Panc1 (cell line): ENCODE measurements at regions not wholly inside any gene's neighbourhood (a gene's known extent, or its start where the extent isn't known, plus 50 kb on each side); places are given as distances from the start of the nearest gene placed in this dataset.

Source experiments
- ATAC-seq: fragments of 200-7000 bp; cut with Tn5 transposase; 2 replicates; pipeline ENCODE4 v1.9.1; 2020; ENCODE audit warnings: mild to moderate bottlenecking, moderate library complexity
- BruUV-seq: library from RNA; stranded (reverse); fragments of 400-500 nt; replicated peaks from 2 replicates; lab custom pipeline; 2021; lab: Mats Ljungman, UMichigan
- CTCF ChIA-PET: fragments of 300-600 bp; sonication (Branson Sonifier 250); formaldehyde crosslinking; loops from one replicate; lab custom pipeline; 2022; ENCODE audit warnings: antibody characterized with exemption; lab: Charles Lee
- POLR2A ChIA-PET: fragments of 300-600 bp; sonication (Branson Sonifier 250); formaldehyde crosslinking; loops from one replicate; lab custom pipeline; 2022; ENCODE audit warnings: antibody characterized with exemption; lab: Charles Lee
- DNase-seq: peaks from one replicate; pipeline ENCODE4 v3.0.0-alpha.2; 2010; ENCODE audit warnings: low read depth, low spot score
- H3K27ac ChIP-seq: 2 replicates; pipeline ENCODE4 v1.5.1; 2011; ENCODE audit warnings: mild to moderate bottlenecking, low read length, inconsistent platforms
- H3K27me3 ChIP-seq: fragments of 200-500 bp; sonication (Bioruptor generic); 2 replicates; pipeline ENCODE4 v1.6.0; 2014; ENCODE audit warnings: low read length, inconsistent platforms; ENCODE audit not compliant: control insufficient read depth, insufficient read depth
- H3K36me3 ChIP-seq: fragments of 200-500 bp; sonication (Bioruptor generic); 2 replicates; pipeline ENCODE4 v1.5.1; 2014; ENCODE audit warnings: inconsistent platforms, mild to moderate bottlenecking, low read length, moderate library complexity; ENCODE audit not compliant: control insufficient read depth, insufficient read depth
- H3K4me1 ChIP-seq: 2 replicates; pipeline ENCODE4 v1.5.1; 2011; ENCODE audit warnings: inconsistent platforms, mild to moderate bottlenecking, low read length, moderate library complexity; ENCODE audit not compliant: control insufficient read depth, insufficient read depth
- H3K4me3 ChIP-seq, 2 experiments: 2 replicates each; pipeline ENCODE4 v1.5.1; 2011 to 2012; ENCODE audit warnings: low read depth in 2 of 2, low read length in 2 of 2, mild to moderate bottlenecking in 2 of 2, inconsistent platforms in 1 of 2, moderate library complexity in 1 of 2
- H3K9me3 ChIP-seq: fragments of 200-500 bp; sonication (Bioruptor generic); 2 replicates; pipeline ENCODE4 v1.5.1; 2014; ENCODE audit warnings: low read depth, mild to moderate bottlenecking, inconsistent platforms, low read length, moderate library complexity; ENCODE audit not compliant: control insufficient read depth, insufficient read depth
- CTCF ChIP-seq: fragments of 450-650 bp; IDR thresholded peaks from 2 replicates; pipeline ENCODE4 v1.5.1; 2017; ENCODE audit warnings: mild to moderate bottlenecking
- POLR2AphosphoS5 ChIP-seq: IDR thresholded peaks from 2 replicates; pipeline ENCODE4 v1.6.1; 2012; ENCODE audit warnings: mild to moderate bottlenecking, low read depth, low read length, moderate library complexity
- SIN3A ChIP-seq: IDR thresholded peaks from 2 replicates; pipeline ENCODE4 v1.6.1; 2012; ENCODE audit warnings: low read depth, mild to moderate bottlenecking, low read length, moderate library complexity, borderline replicate concordance; ENCODE audit not compliant: insufficient read depth
- TCF7L2 ChIP-seq: IDR thresholded peaks from 2 replicates; pipeline ENCODE4 v1.6.1; 2011; ENCODE audit warnings: mild to moderate bottlenecking, low read depth, low read length, inconsistent platforms
- in situ Hi-C: cut with HindIII; loops from 2 replicates; pipeline ENCODE4 v1.10.0; 2016; ENCODE audit warnings: low sequenced_read_pairs, low pct_unique_long_range_greater_than_20kb
- intact Hi-C: fragments of 100-400 bp; cut with micrococcal nuclease; formaldehyde crosslinking; loops from one replicate; pipeline ENCODE4 v1.10.0; 2022; ENCODE audit not compliant: unreplicated experiment
- TF ChIP-seq, protein P1 (sequence below), 2 experiments: IDR thresholded peaks; 2 replicates each; pipeline ENCODE4 v1.6.1; 2011 to 2012; ENCODE audit warnings: low read depth in 2 of 2, control low read depth in 1 of 2, low read length in 1 of 2, mild to moderate bottlenecking in 1 of 2, moderate library complexity in 1 of 2; ENCODE audit not compliant: insufficient read depth in 1 of 2

GRCh38 chr5:136656811-136657210 lies 291.5 kb upstream of the TRPC7 start:
- H3K4me3 ChIP-seq, result no peak overlapping the region
- no peaks in the 10 kb centered on the region; the same call in 1 of the 2 replicates for H3K36me3 ChIP-seq
- intact Hi-C loops, result no loop called here
- TF ChIP-seq, protein P1, sequence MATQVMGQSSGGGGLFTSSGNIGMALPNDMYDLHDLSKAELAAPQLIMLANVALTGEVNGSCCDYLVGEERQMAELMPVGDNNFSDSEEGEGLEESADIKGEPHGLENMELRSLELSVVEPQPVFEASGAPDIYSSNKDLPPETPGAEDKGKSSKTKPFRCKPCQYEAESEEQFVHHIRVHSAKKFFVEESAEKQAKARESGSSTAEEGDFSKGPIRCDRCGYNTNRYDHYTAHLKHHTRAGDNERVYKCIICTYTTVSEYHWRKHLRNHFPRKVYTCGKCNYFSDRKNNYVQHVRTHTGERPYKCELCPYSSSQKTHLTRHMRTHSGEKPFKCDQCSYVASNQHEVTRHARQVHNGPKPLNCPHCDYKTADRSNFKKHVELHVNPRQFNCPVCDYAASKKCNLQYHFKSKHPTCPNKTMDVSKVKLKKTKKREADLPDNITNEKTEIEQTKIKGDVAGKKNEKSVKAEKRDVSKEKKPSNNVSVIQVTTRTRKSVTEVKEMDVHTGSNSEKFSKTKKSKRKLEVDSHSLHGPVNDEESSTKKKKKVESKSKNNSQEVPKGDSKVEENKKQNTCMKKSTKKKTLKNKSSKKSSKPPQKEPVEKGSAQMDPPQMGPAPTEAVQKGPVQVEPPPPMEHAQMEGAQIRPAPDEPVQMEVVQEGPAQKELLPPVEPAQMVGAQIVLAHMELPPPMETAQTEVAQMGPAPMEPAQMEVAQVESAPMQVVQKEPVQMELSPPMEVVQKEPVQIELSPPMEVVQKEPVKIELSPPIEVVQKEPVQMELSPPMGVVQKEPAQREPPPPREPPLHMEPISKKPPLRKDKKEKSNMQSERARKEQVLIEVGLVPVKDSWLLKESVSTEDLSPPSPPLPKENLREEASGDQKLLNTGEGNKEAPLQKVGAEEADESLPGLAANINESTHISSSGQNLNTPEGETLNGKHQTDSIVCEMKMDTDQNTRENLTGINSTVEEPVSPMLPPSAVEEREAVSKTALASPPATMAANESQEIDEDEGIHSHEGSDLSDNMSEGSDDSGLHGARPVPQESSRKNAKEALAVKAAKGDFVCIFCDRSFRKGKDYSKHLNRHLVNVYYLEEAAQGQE (IDR thresholded peaks at IDR 0.05; ENCODE audit: insufficient read depth in 1 of 2, low read depth in 2 of 2, low read length in 1 of 2), result no peak
- TF ChIP-seq SIN3A (no peak), POLR2AphosphoS5 (no peak), CTCF (no peak), TCF7L2 (no peak)
- no peaks in the 10 kb centered on the region for H3K9me3 ChIP-seq
- POLR2A ChIA-PET, result no interaction called here
- H3K27me3 ChIP-seq, result no peaks in the 10 kb centered on the region
- H3K27ac ChIP-seq, result no peak overlapping the region
- in situ Hi-C loops, result no loop called here
- DNase-seq (no peak), ATAC-seq (no peak)
- no TSS peak for BruUV-seq
- CTCF ChIA-PET, result no interaction called here
- H3K4me1 ChIP-seq, result no peaks in the 10 kb centered on the region

GRCh38 chr5:136655468-136655867 lies 290.1 kb upstream of the TRPC7 start:
- Histone ChIP-seq H3K4me1 (no peaks in the 10 kb centered on the region), H3K4me3 (no peak overlapping the region), H3K27me3 (no peaks in the 10 kb centered on the region), H3K27ac (no peak overlapping the region), H3K36me3 (no peaks in the 10 kb centered on the region; the same call in 1 of the 2 replicates), H3K9me3 (no peaks in the 10 kb centered on the region)
- no peak for DNase-seq
- TF ChIP-seq, protein P1 (IDR thresholded peaks at IDR 0.05; ENCODE audit: insufficient read depth in 1 of 2, low read depth in 2 of 2, low read length in 1 of 2), result no peak
- TF ChIP-seq SIN3A, result no peak
- no peak for TF ChIP-seq CTCF
- no peak for TF ChIP-seq TCF7L2
- TF ChIP-seq POLR2AphosphoS5, result no peak
- ATAC-seq, result peak; percentile 63
- ChIA-PET POLR2A (no interaction called here), CTCF (no interaction called here)
- in situ Hi-C loops (no loop called here), intact Hi-C loops (no loop called here)
- no TSS peak for BruUV-seq
